A549 (cell line): ENCODE measurements at regions not wholly inside any gene's neighbourhood (a gene's known extent, or its start where the extent isn't known, plus 50 kb on each side); places are given as distances from the start of the nearest gene placed in this dataset.

Source experiments
- MAX ChIP-seq: IDR thresholded peaks from 2 replicates; pipeline ENCODE4 v1.6.1; 2012
- NPAS2 ChIP-seq: fragments of 250-450 bp; sonication (Bioruptor Pico); IDR thresholded peaks from 2 replicates; pipeline ENCODE4 v1.8.0; 2022; ENCODE audit warnings: mild to moderate bottlenecking, moderate library complexity, borderline replicate concordance
- PHF8 ChIP-seq: fragments of 200-600 bp; sonication (generic); IDR thresholded peaks from 2 replicates; pipeline ENCODE4 v1.6.1; 2016; ENCODE audit warnings: low read depth, mild to moderate bottlenecking, antibody characterized with exemption, moderate library complexity, borderline replicate concordance
- POLR2A ChIP-seq: IDR thresholded peaks from 2 replicates; pipeline ENCODE4 v1.6.1; 2012; ENCODE audit warnings: mild to moderate bottlenecking, low read length
- RAD21 ChIP-seq, 2 experiments: fragments of >200 bp in 1 of 2; sonication (Bioruptor Twin) in 1 of 2; formaldehyde crosslinking in 1 of 2; IDR thresholded peaks in 1 of 2; conservative IDR thresholded peaks in 1 of 2; 2 replicates in 1 of 2; 3 replicates in 1 of 2; pipeline ENCODE4 v1.6.1; 2012 to 2018; ENCODE audit warnings: inconsistent platforms in 1 of 2
- ZC3H11A ChIP-seq: fragments of 450-650 bp; IDR thresholded peaks from 2 replicates; pipeline ENCODE4 v1.6.1; 2014; ENCODE audit warnings: antibody characterized with exemption, mild to moderate bottlenecking

- TF ChIP-seq ZC3H11A (no peak), POLR2A (no peak), RAD21 (conservative IDR thresholded peaks at IDR 0.05 in 1 of 2, IDR thresholded peaks at IDR 0.05 in 1 of 2) (no peak), PHF8 (no peak), NPAS2 (CRISPR knock-in tag) (no peak), MAX (no peak)
These were observed 198.4 kb upstream of the FOXN3 start for GRCh38 chr14:89615421-89615820.
